NCI-H748 treated with DMSO at 0.1 percent for 48 hours (cell line): ENCODE measurements at regions not wholly inside any gene's neighbourhood (a gene's known extent, or its start where the extent isn't known, plus 50 kb on each side); places are given as distances from the start of the nearest gene placed in this dataset.

Experiments
- DNase-seq: peaks from one replicate; lab custom pipeline; 2025; lab: John Stamatoyannopoulos, UW

DNA sequence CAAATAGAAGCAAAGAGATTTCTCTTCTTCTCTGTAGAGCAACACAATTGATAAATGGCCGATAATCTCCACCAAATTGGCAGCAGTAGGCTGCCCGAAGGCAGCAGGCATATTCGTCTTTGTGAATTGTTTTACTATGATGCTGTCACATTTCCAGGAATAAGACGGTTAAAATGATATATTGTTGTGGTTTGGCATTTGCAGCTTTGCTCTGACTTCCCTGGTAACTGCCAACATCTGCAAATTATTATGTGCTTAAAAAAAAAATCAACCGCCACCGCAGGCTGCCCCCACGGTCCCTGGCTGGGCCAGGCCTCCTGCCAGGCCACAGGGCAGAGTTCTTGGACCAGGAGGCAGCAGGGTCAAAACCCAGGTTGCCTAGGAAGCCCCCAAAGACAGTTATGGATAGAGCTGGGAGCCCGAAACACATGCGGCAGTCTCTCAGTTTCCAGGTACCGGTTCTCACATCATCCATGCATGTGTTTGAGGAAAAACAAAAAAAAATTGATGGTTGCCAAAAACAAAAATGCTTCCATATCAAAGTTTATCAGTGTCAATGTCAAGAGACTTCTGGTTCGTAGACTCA, 179.3 kb downstream of the ETS2 start:
- DNase-seq = no peak

DNA sequence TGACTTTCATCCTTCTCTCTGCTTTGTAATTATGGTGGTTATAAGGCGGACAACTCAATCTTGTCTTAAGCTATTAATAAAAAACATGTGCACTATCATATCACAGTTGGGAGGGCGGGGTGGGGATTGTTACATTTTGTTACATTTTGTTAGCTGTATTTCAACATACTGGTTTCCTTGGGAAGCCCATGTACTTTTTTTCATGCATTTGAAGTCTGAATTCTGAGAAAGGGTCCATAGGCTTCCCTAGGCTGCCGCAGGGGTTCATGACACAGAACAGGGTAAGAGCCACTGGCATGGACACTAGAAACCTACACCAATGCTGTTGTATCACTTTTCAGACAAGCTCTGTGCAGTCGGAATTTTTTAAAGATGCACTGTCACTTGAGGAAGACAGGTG, 178.8 kb downstream of the ETS2 start:
- no peak for DNase-seq

DNA sequence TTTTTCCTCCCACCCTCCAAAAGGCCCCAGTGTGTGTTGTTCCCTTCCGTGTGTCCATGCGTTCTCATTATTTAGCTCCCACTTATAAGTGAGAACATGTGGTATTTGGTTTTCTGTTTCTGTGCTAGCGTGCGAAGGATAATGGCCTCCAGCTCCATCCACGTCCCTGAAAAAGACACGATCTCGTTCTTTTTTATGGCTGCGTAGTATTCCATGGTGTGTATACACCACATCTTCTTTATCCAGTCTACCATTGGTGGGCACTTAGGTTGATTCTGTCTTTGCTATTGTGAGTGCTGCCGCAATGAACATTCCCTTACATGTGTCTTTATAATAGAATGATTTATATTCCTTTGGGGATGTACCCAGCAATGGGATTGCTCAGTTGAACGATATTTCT, 177.8 kb downstream of the ETS2 start:
- no peak for DNase-seq

DNA sequence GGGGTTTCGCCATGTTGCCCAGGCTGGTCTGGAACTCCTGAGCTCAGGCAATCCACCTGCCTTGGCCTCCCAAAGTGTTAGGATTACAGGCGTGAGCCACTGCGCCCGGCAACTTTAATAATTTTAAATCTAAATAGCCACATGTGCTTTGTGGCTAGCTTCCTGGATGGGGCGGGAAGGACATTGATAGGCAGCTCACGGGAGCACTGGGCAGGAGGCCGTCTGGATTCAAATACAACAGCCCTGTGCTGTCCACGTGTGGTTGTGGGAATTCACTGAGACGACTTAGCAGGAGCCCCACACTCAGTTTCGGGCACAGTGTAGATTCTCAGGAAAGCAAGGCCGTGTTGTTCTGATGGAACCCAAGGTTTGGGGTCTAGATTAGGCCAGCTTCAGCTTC, 177.1 kb downstream of the ETS2 start:
- DNase-seq = no peak

DNA sequence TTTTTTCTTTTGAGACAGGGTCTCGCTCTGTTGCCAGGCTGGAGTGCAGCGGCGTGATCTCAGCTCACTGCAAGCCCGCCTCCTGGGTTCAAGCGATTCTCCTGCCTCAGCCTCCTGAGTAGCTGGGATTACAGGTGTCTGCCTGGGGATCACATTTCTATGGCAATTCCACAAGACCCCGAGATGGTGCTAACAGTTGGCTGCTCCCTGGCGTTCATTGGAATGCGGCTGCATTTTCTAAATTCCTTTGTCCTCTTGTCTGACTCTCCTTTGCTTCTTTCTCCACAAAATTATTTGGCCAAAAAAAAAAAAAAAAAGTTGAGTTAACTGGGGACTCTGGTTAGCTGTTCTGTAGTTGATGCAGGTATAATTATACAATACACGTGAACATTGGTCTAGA, 176.4 kb downstream of the ETS2 start:
- no peak for DNase-seq

DNA sequence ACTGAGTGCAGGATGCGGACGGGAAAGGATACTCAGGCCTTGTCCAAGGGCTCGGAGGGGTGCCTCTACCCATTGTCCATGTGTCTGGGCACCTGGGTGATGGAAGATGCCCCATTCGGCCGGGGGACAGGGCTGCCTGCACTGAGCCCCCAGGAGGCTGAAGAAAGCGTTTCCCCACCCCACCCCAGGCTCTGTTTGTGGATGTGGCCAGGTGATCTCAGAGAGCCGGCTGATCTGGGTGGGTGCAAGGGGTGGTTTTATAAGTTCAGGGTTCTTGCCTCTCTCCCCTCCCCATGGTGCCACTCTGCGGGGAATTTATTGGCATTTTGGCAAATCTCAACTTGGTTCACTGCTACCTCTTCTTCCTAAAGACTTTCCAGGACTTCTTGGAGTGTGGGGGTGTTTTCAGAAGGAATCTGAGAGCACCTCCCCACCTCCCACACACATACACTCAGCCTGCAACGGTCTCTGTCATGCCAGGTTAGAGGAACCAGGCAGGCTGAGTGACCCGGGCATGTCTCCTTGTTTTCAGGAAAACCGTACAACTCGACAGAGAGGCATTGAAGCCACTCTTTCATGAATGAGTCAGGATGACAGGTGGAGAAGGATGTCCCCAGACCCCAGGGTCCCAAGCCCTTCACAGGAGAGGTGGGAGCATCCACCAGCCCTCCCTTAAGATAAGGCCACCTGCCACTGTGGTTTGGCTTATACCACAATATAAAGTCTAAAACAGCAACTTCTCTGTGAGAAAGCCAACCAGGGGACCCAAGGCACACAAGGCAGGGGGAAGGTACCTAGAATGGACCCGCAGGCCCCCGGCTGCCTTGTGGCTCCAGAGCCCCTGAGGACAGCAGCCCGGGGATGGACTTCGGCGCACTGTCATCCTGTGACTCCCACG, 174.9 kb downstream of the ETS2 start:
- DNase-seq = no peak

DNA sequence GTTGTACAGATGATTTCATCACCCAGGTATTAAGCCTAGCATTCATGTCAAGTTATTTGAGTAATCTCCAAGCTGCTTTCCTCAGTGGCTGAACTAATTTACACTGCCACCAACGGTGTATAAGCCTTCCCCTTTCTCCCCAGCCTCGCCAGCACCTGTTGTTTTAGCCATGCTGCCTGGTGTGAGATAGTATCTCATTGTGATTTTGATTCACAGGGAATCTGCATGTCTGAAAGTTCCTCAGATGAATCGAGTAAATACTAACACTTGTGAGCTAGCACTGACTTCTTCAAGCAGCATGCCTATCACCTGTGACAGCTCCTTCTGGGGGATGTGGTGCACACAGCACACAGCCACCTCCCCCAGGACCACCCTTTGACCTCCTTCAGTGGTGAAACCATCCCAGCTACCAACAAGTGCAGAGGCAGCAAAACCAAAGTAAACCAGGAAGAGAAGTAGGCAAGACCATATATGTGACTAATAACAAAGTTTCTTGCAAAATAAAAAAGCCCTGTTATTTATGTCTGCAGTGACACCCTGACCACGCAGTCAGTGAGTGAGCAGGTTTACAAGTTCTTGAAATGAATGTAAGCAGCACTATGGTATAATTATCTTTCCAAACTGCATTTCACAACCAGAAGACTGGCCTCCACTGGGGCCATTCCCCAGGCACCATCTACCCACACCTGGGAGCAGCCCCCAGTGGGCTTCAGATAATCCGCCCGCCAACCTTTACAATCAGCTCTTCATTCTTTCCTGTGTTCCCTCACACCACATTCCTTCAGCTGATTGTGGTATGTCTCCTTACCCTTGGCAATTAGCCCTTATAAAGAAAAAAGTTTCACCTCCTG, 173.8 kb downstream of the ETS2 start:
- DNase-seq = no peak

DNA sequence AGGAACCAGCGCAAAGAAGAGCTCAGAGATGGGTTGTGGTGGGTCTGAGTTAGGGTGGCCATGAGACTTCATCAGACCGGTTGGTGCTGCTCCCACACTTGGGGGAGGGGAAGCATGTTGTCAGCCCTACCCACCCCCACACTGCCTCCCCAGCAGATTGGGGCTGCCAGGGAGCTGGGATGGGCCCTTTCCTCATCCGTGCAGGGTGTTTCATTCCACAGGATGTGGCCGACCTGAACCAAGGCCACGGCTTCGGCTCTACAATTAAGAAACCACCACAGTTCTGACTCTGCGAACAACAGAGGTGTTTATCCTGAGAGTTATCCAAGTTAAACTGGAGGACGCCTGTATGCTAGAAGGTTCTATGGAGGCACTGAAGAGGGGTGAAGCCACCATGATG, 171.2 kb downstream of the ETS2 start:
- no peak for DNase-seq

DNA sequence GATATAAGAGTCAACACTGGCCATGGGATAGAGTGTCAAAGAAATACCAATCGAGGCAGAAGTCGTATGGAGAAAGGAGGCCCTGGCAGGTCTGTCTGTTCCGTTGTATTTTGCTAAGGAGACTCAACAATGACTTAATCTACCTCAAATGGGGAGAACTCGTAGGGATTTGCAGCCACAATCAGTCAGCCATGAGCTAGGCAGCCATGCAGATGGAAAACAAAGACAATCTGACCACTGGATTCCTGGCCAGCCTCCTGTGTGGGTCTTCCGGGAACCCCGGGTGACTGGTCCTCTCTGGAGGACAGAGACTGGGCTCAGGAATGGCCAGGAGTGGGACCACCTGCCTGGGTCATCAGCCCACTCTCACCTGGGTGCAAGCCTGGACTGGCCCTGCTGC, 167.8 kb downstream of the ETS2 start:
- DNase-seq = no peak

DNA sequence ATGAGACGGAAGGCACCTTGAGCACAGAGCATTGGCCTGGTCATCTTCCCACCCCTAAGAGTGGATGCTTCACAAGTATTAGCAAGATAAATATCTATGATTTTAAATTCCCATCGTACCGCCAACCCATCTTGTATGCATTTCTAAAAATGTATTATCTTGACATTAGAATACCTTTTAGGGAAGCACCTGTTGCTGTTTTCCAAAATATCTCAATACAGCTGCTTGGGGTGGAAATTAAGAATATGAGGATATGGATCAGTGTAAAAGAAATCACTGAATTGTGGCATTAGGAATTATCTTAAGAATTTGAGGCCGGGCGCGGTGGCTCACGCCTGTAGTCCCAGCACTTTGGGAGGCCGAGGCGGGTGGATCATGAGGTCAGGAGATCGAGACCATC, 166.3 kb downstream of the ETS2 start:
- DNase-seq = no peak

DNA sequence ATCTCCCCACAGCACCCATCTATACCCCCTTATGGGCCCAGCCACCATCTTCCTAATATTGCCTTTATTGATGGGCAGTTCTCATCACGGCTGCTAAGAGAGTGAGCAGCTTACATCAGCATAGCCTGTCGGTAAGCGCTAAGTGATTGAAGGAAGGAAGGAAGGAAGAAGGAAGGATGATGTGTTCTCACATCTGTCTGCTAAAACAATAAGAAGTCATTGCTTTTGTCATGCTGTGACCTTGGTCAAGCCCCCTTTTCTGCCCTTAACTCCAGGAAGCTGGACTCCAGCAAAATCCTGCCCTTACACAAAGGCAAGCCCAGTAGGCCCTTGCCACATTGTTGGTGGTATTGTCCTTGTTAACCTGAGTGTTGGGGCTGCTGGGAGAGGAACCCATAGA, 165.0 kb downstream of the ETS2 start:
- no peak for DNase-seq

DNA sequence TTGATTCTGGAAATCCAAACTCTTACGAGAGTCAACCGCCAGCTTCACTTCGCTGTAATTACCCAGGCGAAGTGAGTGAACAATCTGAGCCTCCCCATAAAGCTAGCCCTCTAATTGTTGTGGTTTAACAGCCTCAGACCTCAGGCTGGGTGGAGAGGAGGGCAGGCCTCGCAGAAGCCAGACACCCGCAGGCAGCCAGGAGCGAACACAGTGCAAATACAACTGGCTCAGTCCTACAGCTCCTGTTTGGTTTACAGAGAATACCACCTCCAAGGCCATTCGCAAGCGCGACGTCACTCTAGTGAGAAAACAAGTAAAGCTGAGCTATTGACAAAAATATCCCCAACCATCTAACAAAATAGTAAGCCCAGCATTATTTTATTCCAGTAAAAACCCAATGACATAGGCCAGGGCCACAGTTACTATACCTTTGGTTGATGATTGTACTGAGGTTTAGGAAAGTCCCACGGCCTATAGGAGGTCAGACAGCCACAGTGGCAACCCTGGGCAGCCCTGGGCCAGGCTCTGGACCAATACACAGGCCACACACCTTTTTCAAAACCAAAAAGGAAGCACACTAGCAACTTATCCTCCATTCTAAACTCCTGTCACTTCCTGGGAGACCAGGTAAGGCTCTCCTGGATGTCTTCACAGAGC, 163.3 kb downstream of the ETS2 start:
- no peak for DNase-seq

DNA sequence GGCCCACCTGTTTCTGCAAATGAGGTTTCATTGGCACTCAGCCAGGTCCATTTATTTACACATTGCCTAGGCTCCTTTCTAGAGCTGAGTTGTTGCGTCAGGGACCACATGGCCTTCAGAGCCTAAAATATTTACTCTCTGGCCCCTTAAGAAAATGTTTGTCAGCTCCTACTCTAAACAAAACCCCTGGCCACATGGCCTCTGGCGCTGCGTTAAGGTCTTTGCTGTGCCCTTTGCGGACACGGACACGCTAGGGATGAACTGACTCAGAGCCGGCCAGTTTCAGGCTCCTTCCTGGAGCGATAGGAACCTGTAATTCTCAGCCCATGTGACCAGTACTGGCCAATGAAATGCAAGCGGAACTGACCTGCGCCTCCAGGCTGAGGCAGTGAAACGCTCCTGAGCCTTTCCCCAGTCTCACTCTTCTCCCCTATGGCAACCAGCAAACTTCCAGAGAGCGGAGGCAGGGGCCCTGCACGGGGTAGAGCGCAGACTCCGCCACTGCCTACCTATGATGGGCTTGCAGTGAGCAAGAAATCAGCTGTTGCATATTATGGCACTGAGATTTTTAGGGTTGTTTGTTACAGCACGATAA, 160.3 kb downstream of the ETS2 start:
- peak; percentile 97 for DNase-seq

DNA sequence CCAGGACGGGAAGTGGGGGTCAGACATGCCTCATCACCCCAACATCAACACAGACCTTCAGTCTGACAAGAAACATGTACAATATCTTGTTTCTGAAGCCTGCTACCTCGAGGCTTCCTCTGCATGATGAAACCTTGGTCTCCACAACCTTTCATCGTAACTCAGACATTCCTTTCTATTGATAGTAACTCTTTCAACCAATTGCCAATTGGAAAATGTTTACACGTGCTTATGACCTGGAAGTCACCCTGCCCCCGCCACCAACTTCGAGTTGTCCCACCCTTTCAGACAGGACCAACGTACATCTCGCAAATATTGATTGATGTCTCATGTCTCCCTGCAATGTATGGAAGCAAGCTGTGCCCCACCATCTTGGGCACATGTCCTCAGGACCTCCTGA, 159.5 kb downstream of the ETS2 start:
- DNase-seq = peak; percentile 47

DNA sequence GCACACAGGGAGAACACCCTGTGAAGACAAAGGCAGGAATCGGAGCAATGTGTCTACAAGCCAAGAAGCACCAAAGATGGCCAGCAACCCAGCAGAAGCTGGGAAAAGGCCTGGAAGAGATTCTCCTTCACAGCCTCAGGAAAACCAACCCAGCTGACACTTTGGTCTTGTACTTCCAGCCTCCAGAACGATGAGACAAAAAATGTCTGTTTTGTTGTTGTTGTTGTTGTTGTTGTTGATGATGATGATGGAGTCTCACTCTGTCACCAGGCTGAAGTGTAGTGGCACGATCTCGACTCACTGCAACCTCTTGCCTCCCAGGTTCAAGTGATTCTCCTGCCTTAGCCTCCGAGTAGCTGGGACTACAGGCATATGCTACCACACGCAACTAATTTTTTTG, 157.3 kb downstream of the ETS2 start:
- no peak for DNase-seq

DNA sequence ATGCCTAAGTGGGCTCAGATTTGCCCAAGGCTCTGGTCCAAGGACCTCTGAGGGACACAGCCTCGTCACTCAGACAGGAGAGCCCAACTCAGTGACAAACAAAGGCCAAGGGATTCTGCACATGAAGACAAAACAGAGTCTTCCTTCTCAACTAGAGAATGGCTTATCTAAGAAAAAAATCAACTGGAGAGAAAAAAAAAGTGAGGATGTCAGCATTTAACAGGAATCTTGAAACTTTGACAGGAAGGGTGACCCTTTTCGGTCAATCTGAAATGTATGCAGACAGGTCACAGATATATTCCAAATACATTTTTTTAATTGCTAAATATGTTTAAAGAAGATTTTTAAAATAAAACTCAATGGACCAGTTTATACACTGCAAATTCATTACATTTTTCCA, 154.5 kb downstream of the ETS2 start:
- no peak for DNase-seq

DNA sequence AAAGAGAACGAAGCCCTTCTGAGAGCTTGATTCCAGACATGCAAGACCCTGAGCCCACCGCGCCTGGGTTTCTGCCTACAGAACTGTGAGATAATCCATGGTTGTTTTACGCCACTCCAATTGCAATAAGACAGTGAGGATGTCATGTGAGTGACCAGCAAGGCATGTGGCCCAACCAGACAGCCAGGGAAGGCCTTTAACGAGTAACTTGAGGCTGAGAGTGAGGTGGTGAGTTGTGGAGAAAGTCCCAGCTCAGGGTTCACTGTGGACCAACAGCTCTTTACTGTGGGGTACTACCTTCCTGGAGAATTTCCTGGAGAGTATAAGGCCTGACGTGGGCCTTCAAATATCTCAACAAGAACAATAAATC, 153.9 kb downstream of the ETS2 start:
- no peak for DNase-seq

DNA sequence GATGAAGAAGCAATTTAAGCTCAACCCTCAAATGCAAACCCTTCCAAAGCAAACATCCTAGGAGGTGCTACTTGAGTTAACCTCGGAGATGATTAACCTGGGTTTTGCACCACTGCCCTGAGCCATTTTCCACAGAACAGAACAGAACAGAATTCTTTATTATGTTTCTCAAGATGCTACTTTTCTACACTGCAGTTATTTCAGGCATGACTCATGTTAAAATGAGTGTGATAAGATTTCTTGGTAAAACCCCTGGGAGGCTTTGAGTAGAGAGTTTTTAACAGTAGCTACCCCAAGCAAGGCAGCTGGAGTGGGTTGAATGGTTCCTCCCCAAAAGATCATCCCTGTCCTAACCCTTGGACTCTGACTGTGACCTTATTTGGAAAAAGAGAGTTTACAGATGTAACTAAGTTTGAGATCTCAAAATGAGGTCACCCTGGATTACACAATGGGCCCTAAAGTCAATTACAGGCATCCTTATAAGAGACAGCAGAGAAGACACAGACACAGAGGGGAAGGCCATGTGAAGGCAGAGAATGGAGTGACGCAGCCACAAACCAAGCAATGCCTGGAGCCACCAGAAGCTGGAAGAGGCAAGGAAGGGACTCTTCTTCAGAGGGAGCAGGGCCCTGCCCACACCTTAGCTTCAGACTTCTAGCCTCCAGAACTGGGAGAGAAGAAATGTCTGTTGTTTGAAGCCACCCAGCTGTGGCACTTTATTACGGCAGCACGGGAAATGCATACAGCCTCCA, 153.4 kb downstream of the ETS2 start:
- no peak for DNase-seq

DNA sequence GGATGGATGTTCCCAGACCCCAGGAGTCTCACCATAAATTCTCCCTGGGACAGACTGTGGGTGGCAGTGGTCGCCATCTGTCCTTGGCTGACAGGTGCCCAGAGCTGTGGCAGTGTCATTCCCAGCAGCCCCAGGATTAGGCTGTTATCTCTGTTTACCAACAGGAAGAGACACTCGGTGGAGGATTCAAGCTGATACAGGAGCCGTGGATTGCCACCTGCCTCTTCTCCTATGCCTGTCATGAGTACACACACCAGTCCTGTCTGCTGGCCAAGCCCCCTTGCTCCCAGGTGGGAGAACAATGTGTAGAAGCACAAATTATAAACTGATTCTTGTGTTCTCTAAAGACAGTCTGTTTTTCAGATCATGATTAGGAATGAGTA, 152.6 kb downstream of the ETS2 start:
- DNase-seq = peak; percentile 71

DNA sequence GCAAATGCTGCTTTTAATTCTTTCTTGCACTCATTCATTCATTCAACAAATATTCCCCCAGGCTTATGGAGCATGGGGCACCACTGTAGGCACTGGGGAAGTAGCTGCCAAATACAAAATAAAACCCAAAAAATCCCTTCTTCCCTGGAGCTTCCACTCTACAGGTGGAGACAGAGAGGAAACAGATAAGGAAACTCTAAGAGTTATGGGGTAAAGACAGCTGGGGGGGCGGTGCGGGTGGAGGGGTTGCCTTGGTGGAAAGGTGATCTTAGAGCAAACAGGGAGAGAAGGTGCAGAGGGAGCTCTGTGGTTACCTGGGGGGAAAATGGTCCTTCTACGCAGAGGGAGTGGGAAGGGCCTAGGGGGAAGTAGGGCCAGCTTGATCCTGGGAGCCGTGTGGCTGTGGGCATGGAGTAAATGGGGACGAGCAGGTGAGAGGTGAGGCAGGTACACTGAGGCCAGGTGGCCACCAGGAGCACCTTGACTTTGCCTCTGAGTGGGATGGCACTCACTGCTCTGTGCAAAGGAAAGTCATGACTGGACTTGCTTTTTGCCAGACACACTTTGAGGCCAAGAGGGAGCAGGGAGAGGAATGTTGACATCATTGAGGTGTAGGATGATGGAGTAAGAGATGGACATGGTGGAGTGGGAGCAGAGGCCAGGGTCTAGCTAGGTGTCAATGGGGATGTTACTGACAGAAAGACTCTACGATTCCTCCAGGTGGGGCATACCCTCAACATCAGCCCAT, 152.0 kb downstream of the ETS2 start:
- peak; percentile 30 for DNase-seq
